ENCODE measurements at regions not wholly inside any gene's neighbourhood (a gene's known extent, or its start where the extent isn't known, plus 50 kb on each side); places are given as distances from the start of the nearest gene placed in this dataset.

- Histone ChIP-seq H2AFZ (ENCODE audit: low read depth, low read length) (no peak overlapping the region), H3K9ac (ENCODE audit: low read depth, low read length) (no peak overlapping the region), H3K36me3 (ENCODE audit: insufficient read depth, low read length) (no peaks in the 10 kb centered on the region), H3K27ac (ENCODE audit: low read length) (no peak overlapping the region), H3K4me2 (ENCODE audit: insufficient read depth, low read length) (no peak overlapping the region), H3K9me3 (ENCODE audit: insufficient read depth, low read length, severe bottlenecking) (no peaks in the 10 kb centered on the region), H3K4me1 (ENCODE audit: insufficient read depth, low read length) (no peaks in the 10 kb centered on the region), H4K20me1 (ENCODE audit: insufficient read depth, low read length) (no peaks in the 10 kb centered on the region), H3K4me3 (ENCODE audit: low read depth in 1 of 2, low read length in 2 of 2) (no peak overlapping the region), H3K27me3 (ENCODE audit: insufficient read depth, low read length, poor library complexity) (no peaks in the 10 kb centered on the region), H3K79me2 (ENCODE audit: insufficient read depth, low read length) (no peaks in the 10 kb centered on the region)
- no peak for DNase-seq
- no peak for ATAC-seq (ENCODE audit: insufficient read depth, low read depth)
- TF ChIP-seq EZH2 (IDR thresholded peaks at IDR 0.05; ENCODE audit: borderline replicate concordance, low read depth, low read length, severe bottlenecking) = no peak
- TF ChIP-seq, protein P1, sequence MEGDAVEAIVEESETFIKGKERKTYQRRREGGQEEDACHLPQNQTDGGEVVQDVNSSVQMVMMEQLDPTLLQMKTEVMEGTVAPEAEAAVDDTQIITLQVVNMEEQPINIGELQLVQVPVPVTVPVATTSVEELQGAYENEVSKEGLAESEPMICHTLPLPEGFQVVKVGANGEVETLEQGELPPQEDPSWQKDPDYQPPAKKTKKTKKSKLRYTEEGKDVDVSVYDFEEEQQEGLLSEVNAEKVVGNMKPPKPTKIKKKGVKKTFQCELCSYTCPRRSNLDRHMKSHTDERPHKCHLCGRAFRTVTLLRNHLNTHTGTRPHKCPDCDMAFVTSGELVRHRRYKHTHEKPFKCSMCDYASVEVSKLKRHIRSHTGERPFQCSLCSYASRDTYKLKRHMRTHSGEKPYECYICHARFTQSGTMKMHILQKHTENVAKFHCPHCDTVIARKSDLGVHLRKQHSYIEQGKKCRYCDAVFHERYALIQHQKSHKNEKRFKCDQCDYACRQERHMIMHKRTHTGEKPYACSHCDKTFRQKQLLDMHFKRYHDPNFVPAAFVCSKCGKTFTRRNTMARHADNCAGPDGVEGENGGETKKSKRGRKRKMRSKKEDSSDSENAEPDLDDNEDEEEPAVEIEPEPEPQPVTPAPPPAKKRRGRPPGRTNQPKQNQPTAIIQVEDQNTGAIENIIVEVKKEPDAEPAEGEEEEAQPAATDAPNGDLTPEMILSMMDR (IDR thresholded peaks at IDR 0.05; ENCODE audit: borderline replicate concordance, extremely low read depth, low read length, poor library complexity, severe bottlenecking) = no peak
Observed at GRCh38 chr4:100803751-100804150, 285.9 kb upstream of the EMCN start.

GRCh38 chr4:100799761-100800539, 282.1 kb upstream of the EMCN start:
- no peak overlapping the region for H2AFZ ChIP-seq (ENCODE audit: low read depth, low read length)
- no peaks in the 10 kb centered on the region for H3K79me2 ChIP-seq (ENCODE audit: insufficient read depth, low read length)
- no peaks in the 10 kb centered on the region for H3K36me3 ChIP-seq (ENCODE audit: insufficient read depth, low read length)
- no peaks in the 10 kb centered on the region for H3K27me3 ChIP-seq (ENCODE audit: insufficient read depth, low read length, poor library complexity)
- H3K4me1 ChIP-seq (ENCODE audit: insufficient read depth, low read length) = no peaks in the 10 kb centered on the region
- no peak overlapping the region for H3K9ac ChIP-seq (ENCODE audit: low read depth, low read length)
- no peaks in the 10 kb centered on the region for H4K20me1 ChIP-seq (ENCODE audit: insufficient read depth, low read length)
- H3K4me2 ChIP-seq (ENCODE audit: insufficient read depth, low read length) = no peak overlapping the region
- H3K27ac ChIP-seq (ENCODE audit: low read length) = no peak overlapping the region
- H3K4me3 ChIP-seq (ENCODE audit: low read depth in 1 of 2, low read length in 2 of 2) = no peak overlapping the region
- DNase-seq (no peak), ATAC-seq (ENCODE audit: insufficient read depth, low read depth) (peak; percentile 50; the same call in 2 of the 3 replicates)
- H3K9me3 ChIP-seq (ENCODE audit: insufficient read depth, low read length, severe bottlenecking) = no peaks in the 10 kb centered on the region
- TF ChIP-seq EZH2 (IDR thresholded peaks at IDR 0.05; ENCODE audit: borderline replicate concordance, low read depth, low read length, severe bottlenecking) = no peak
- TF ChIP-seq, protein P1 (IDR thresholded peaks at IDR 0.05; ENCODE audit: borderline replicate concordance, extremely low read depth, low read length, poor library complexity, severe bottlenecking) = no peak

DNA sequence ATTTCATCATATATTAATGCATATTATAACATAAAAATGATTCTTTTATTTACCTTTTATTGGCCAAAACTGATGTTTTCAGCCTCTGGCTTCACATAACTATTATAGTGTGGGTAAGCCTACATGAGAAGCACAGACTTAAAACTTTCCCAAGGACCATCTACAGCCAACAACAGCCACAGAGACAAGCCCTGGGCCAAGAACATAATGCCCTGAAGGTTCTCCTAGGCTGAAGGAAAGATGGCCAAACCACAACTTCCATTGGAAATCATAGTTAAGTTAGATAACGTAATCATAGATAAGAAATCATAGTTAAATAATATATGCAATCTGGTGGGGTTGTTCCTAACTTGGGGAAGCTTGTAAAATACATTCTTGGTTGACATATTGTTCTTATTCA, 280.0 kb upstream of the EMCN start:
- Histone ChIP-seq H3K79me2 (ENCODE audit: insufficient read depth, low read length) (no peaks in the 10 kb centered on the region), H3K27me3 (ENCODE audit: insufficient read depth, low read length, poor library complexity) (no peaks in the 10 kb centered on the region), H2AFZ (ENCODE audit: low read depth, low read length) (no peak overlapping the region), H3K36me3 (ENCODE audit: insufficient read depth, low read length) (no peaks in the 10 kb centered on the region), H3K4me3 (ENCODE audit: low read depth in 1 of 2, low read length in 2 of 2) (no peak overlapping the region), H3K4me1 (ENCODE audit: insufficient read depth, low read length) (no peaks in the 10 kb centered on the region), H3K9me3 (ENCODE audit: insufficient read depth, low read length, severe bottlenecking) (no peaks in the 10 kb centered on the region), H3K9ac (ENCODE audit: low read depth, low read length) (no peak overlapping the region), H3K27ac (ENCODE audit: low read length) (no peak overlapping the region), H4K20me1 (ENCODE audit: insufficient read depth, low read length) (no peaks in the 10 kb centered on the region), H3K4me2 (ENCODE audit: insufficient read depth, low read length) (no peak overlapping the region)
- no peak for ATAC-seq (ENCODE audit: insufficient read depth, low read depth)
- TF ChIP-seq, protein P1 (IDR thresholded peaks at IDR 0.05; ENCODE audit: borderline replicate concordance, extremely low read depth, low read length, poor library complexity, severe bottlenecking) = no peak
- TF ChIP-seq EZH2 (IDR thresholded peaks at IDR 0.05; ENCODE audit: borderline replicate concordance, low read depth, low read length, severe bottlenecking) = no peak
- no peak for DNase-seq
